ENCODE measurements at regions not wholly inside any gene's neighbourhood (a gene's known extent, or its start where the extent isn't known, plus 50 kb on each side); places are given as distances from the start of the nearest gene placed in this dataset.
"Not testable (repeated sequence)": the region's sequence is repeated elsewhere in the genome, so short reads cannot be mapped to it uniquely, and the experiment has no call there.

DNA sequence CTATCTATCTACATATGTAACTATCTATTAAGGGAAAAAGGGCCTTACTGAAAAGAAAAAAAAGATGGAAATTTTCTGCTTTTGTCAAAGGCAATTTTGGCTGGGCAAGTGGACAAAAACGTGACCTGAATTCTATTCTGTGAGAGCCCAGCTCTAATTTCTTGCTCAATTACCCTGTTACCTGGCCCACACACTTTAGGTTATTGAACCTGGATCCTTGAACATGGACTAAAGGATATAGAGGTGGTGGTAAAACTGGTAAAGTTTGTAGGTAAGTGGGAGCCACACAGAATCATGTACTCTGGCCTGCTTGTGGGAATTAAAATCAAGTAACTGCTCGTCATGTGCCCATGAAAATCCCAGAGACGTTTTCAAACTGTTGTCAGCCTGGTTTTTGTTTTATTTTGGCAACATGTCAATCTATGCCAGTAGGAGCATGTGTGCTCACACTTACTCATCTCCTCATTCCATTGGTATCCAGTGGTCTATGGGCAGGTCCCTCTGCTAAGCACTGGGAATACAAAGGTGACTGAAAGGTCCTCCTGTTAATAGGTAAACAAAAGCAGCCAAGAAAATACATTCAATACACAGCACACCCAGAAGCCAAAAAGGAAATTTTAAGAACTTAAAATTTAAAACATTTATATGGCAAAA, 113.7 kb upstream of the WARS2 start:
- DNase-seq, result no peak

GRCh38 chr1:119256089-119256488, 112.5 kb upstream of the HAO2 start:
- not testable (repeated sequence) for DNase-seq

DNA sequence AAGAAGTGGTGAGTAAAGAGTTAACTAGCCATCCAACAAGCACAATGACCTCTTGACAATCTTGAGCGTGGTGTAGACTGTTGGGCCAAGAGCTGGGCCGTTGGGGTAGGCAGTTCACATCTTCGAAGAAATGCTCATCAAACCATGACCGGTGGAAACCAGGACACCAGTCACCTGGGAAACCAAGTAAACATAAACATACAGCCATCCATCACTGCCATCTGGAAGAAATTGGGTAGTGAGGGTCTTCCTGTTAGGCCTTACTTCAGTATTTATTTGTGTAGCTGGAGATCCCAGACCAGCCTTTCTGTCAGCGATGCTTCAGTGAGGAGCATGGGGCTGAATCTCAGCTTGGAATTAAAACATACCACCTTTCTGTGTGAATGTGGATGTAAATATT, 108.1 kb upstream of the HAO2 start:
- no peak for DNase-seq

GRCh38 chr1:119266386-119266785, 102.2 kb upstream of the HAO2 start:
- no peak for DNase-seq

- no peak for DNase-seq
Observed at GRCh38 chr1:119266858-119267257, 101.7 kb upstream of the HAO2 start.

GRCh38 chr1:119267288-119267687, 101.3 kb upstream of the HAO2 start:
- DNase-seq, result not testable (repeated sequence)

DNA sequence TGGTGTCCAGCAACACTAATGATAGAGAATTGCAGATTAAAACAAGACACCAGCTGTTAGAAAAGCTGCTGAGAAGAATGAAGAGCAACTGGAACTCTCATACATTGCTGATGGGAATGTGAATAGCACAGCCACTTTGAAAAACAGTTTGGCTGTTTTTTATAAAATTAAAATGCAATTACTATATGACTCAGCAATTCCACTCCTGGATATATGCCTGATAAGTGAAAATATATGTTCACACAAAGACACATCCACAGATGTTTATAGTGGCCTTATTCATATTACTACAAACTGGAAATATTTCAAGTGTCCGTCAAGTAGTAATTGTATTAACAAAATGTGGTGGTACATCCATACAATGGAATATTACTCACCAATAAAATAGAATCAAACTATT, 99.7 kb upstream of the HAO2 start:
- no peak for DNase-seq

DNA sequence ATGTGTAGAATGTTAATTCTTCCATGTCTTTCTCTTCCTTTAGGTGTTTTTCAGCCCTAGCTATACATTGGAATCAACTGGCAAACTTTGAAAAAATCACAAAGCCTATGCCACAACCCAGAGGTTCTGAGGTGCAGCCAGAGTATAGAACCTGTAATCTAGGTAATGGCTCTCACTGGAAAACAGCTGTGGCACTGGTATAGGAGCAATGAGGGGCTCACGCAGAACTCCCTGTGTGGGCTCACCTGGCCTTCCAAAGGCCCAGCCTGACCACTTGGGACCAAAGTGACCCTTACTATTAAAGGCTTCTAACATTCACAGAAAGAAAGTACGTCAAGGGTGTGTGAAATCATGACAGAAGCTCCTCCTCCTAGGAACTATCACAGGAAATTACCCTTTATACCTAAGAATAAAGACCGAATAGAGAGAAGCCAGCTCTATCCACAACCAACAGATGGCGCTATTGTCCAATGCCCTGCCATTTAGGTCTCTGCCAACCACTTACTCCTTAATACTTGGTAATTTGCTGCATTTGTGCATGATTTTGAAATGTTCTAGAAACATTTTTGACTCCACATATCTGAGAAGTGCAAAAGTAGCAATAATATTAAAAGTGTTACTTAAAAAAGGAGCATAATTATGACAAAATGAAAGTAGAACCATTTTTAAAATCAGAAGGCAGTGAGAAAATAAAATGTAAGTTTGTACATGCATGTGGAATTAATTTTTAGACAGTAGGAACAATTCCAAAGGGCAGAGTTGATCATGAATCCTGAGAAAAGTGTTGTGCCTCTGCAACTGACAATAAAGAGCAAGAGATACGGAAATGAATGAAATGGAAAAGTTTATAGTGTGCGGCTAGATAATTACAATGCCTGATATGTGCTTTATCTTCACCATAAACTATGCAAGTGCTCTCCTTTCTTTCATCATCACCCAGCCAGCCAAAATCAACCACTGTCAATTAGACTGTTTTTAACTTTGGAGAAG, 93.1 kb upstream of the HAO2 start:
- peak; percentile 56 for DNase-seq

- no peak for DNase-seq
Observed at GRCh38 chr1:119276558-119276957, 92.0 kb upstream of the HAO2 start.

DNA sequence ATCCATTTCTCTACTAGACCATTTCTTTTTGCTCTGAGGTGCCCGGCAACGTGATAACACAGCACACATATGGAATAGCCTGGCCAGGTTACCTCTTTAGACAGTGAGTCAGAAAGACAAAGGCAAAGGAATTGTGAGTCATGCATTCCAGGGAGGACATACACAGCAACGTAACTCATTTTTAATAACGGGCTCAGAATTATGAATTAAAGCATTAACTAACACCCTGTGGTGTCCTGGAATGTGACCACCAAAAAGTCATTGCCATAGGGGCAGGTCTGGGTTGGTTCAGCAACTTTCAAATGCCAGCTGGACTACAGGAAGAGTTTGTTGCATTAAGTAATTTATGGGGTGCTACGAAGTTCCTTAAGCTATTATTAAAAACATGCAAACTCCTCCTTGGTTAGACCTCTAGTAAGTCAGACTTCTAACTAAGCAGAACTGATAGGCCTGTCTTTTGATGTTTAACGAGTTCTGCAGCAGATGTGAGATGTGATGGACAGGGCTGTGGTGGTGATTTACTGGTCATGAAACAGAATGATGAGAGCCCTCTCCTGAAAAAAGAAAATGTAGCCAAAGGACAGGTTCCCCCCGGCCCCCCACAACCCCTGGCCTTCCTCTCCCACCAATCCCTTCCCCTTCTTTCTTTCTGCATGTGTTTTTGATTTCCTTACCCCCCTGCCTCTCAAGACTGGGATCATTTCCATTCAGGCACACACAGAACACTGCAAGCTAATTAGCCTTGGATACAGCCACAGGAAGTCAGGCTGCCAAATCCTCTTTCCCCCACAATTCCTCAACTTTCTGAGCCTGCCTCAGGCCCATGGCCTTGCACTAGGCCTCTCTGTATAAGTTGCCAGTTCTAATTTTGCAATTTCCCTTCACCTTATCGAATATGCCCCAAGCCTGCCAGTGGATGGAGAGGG, 88.9 kb upstream of the HAO2 start:
- no peak for DNase-seq

DNA sequence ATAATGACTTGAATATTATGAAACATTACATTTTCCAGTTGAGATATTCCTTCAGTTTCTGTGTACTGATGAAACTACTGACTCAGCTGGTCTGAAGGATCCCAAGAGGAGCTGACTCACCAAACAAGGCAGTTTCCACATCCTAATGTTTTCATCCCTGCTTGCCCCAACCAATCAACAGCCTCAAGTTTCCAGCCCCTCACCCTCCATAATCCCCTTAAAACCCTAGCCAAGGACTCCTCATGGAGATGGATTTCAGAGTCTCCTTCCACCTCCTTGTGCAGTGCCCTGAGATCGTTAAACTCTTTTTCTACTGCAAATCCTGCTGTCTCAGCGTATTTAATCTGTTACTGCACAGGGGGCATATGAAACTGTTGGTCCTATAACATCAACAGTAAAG, 83.1 kb upstream of the HAO2 start:
- DNase-seq, result no peak

- DNase-seq, result no peak
Observed at GRCh38 chr1:119286587-119287181, 81.9 kb upstream of the HAO2 start.

DNA sequence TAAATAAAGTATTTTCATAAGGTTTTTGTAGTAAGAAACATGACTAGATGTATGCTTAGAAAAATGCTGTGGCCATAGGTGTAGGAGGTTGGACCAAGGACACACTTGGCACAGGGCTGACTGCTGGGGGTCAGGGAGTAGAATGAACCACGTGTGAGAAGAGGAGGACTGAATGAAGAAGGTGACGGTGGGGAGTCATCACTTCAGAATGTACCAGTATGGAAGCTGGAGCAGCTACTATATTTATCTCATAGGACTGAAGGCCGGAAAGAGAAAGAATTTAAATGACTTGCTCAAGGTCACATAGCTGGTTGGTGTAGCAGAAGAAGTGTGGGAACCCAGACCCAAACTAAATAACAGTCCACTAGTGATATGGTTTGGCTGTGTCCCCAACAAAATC, 79.8 kb upstream of the HAO2 start:
- DNase-seq, result no peak

DNA sequence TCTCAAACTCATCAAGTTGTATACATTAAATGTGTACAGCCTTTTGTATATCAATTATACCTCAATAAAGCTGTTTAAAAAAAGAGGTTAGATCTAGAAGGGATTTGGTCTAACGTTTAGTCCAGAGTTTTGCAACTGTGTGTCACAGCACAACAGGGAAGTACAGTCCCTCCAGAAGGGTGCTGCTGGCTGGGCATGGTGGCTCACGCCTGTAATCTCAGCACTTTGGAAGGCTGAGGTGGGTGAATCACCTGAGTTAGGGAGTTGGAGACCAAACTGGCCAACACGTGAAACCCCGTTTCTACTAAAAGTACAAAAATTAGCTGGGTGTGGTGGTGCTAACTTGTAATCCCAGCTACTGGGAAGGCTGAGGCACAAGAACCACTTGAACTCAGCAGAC, 78.3 kb upstream of the HAO2 start:
- no peak for DNase-seq

- DNase-seq, result no peak
Observed at GRCh38 chr1:119291611-119292206, 76.9 kb upstream of the HAO2 start.

- DNase-seq, result no peak
Observed at GRCh38 chr1:119293797-119294196, 74.8 kb upstream of the HAO2 start.

DNA sequence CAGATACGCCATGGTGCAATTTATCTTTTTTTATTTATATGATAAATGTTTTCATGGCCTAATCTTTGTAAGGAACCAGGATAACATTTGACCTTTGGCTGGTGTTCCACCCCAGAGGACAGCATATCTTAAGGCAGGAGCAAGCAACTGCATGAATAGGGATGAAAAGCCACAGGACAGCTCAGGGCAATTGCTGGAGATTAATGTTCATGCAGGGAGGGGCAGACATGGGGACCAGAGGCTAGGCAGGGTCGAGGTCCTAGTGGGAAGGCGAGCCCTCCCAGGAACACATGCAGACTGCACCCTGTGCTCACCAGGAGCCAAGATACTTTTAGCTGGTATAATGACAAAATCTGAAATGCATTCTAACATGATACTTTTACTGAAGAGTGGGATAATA, 74.4 kb upstream of the HAO2 start:
- no peak for DNase-seq

DNA sequence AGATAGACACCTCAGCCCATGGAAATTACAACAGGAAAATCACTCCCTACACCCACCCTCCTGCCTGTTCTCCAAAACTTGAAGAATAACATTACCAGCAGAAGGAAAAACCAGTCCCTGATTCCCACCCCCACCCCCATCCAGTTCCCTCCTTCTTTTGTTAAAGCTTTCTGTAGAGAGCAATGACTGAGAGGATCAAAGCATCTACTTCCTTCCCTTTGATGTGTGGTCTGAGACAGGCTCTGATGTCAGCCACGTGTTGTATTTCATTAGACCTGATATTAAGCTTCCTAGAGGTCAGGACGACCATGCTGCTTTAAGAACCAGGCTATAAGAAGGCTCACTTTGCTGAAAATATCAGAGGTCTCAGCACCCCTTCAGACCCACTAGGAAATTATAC, 73.9 kb upstream of the HAO2 start:
- no peak for DNase-seq

DNA sequence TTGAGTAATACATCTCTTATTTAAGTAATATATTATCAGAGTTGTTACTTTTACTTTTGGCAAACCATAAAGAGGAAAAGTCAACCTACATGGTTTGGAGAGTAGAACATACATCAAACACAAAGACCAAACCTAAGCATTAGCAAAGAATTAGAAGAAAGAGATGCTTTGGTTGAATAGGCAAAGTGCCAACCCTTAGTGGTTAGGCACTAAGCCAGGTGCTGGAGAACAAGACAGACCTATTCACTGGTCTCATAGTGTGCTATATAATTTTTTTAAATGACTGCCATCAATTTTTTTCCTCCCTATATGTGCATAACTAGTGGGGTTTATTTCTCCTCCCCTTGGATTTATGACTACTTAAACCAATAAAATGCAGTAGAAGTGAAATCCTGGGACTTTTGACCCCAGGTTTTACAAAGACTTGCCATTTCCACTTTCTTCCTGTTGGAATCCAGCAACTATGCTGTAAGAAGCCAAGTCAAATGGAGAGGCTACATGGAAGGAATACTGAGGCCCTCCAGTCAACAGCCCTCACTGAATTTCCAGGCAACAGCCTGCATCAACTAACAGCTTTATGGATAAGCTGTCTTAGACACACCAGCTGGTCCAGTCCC, 69.8 kb upstream of the HAO2 start:
- DNase-seq, result no peak

DNA sequence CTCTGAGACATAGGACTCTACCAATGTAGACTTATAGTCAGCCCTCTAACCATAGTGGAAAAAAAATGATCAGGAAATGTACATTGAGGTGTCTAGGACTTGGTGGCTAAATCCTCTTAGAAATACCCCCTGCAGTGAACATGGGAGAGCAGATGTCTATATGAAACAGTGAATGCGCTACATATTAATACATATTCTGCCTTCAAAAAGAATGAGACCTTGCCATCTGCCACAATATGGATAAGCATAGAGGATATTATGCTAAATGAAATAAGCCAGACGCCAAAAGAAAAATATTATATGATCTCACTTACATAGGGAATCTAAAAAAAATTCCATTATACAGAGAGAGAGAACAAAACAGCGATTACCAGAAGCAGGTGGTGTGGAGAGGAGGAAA, 66.6 kb upstream of the HAO2 start:
- DNase-seq, result no peak

GRCh38 chr1:119308130-119308700, 60.4 kb upstream of the HAO2 start:
- DNase-seq, result no peak

GRCh38 chr1:119308806-119309205, 59.8 kb upstream of the HAO2 start:
- no peak for DNase-seq

All from NCI-H1048 (cell line).